SK-N-SH treated with all-trans-retinoic acid at 6 μM for 48 hours (cell line): ENCODE measurements at regions not wholly inside any gene's neighbourhood (a gene's known extent, or its start where the extent isn't known, plus 50 kb on each side); places are given as distances from the start of the nearest gene placed in this dataset.

Experiments used
- ATAC-seq: fragments of 200-7000 bp; cut with Tn5 transposase; 3 replicates; pipeline ENCODE4 v1.9.1; 2020; ENCODE audit warnings: mild to moderate bottlenecking, moderate library complexity
- ARNTL ChIP-seq: fragments of 450-650 bp; formaldehyde crosslinking; IDR thresholded peaks from 2 replicates; pipeline ENCODE4 v1.5.0; 2020; ENCODE audit warnings: low read depth, mild to moderate bottlenecking, moderate library complexity, borderline replicate concordance
- BACH2 ChIP-seq: fragments of 250-450 bp; sonication (Bioruptor Pico); IDR thresholded peaks from 2 replicates; pipeline ENCODE4 v1.9.0; 2021; ENCODE audit warnings: mild to moderate bottlenecking, borderline replicate concordance
- CSDC2 ChIP-seq: fragments of 250-450 bp; sonication (Bioruptor Pico); IDR thresholded peaks from 2 replicates; pipeline ENCODE4 v1.5.0; 2020; ENCODE audit warnings: mild to moderate bottlenecking, moderate library complexity
- CSRNP3 ChIP-seq: fragments of 250-450 bp; sonication (Bioruptor Pico); IDR thresholded peaks from 2 replicates; pipeline ENCODE4 v1.5.1; 2021; ENCODE audit warnings: mild to moderate bottlenecking, moderate library complexity
- ISL1 ChIP-seq: fragments of 250-450 bp; sonication (Bioruptor Pico); IDR thresholded peaks from 2 replicates; pipeline ENCODE4 v2.1.2; 2022; ENCODE audit warnings: mild to moderate bottlenecking, moderate library complexity
- OSR1 ChIP-seq: fragments of 250-450 bp; sonication (Bioruptor Pico); IDR thresholded peaks from 2 replicates; pipeline ENCODE4 v1.8.0; 2022; ENCODE audit warnings: moderate library complexity, mild to moderate bottlenecking, inconsistent platforms
- PPARA ChIP-seq: fragments of 250-450 bp; sonication (Bioruptor Pico); IDR thresholded peaks from 2 replicates; pipeline ENCODE4 v1.5.0; 2020; ENCODE audit warnings: mild to moderate bottlenecking, borderline replicate concordance
- RARB ChIP-seq: fragments of 250-450 bp; sonication (Bioruptor Pico); IDR thresholded peaks from 2 replicates; pipeline ENCODE4 v1.8.0; 2021; ENCODE audit warnings: mild to moderate bottlenecking, moderate library complexity
- SNAI2 ChIP-seq: fragments of 250-450 bp; sonication (Bioruptor Pico); IDR thresholded peaks from 2 replicates; pipeline ENCODE4 v1.5.0; 2020; ENCODE audit warnings: mild to moderate bottlenecking, moderate library complexity
- ZC3H10 ChIP-seq: fragments of 250-450 bp; sonication (Bioruptor Pico); IDR thresholded peaks from 2 replicates; pipeline ENCODE4 v1.5.1; 2021; ENCODE audit warnings: mild to moderate bottlenecking, moderate library complexity
- ZFP3 ChIP-seq: fragments of 250-450 bp; sonication (Bioruptor Pico); IDR thresholded peaks from 2 replicates; pipeline ENCODE4 v1.5.0; 2020; ENCODE audit warnings: mild to moderate bottlenecking, moderate library complexity
- ZFP30 ChIP-seq: fragments of 450-650 bp; formaldehyde crosslinking; IDR thresholded peaks from 2 replicates; pipeline ENCODE4 v1.5.0; 2022; ENCODE audit warnings: mild to moderate bottlenecking, moderate library complexity
- ZNF565 ChIP-seq: fragments of 450-650 bp; formaldehyde crosslinking; conservative IDR thresholded peaks from 2 replicates; pipeline ENCODE4 v1.5.0; 2020; ENCODE audit warnings: low read depth, mild to moderate bottlenecking, moderate library complexity
- ZNF8 ChIP-seq: fragments of 450-650 bp; formaldehyde crosslinking; IDR thresholded peaks from 2 replicates; pipeline ENCODE4 v1.5.0; 2020; ENCODE audit warnings: mild to moderate bottlenecking, moderate library complexity
- TF ChIP-seq, protein P1 (sequence below): fragments of 250-450 bp; sonication (Bioruptor Pico); IDR thresholded peaks from 2 replicates; pipeline ENCODE4 v1.5.1; 2020; ENCODE audit warnings: low read depth, mild to moderate bottlenecking, moderate library complexity
- TF ChIP-seq, protein P2 (sequence below): fragments of 250-450 bp; sonication (Bioruptor Pico); IDR thresholded peaks from 2 replicates; pipeline ENCODE4 v1.5.0; 2020; ENCODE audit warnings: mild to moderate bottlenecking, moderate library complexity
- TF ChIP-seq, protein P3 (sequence below): fragments of 250-450 bp; sonication (Bioruptor Pico); IDR thresholded peaks from 2 replicates; pipeline ENCODE4 v1.8.0; 2021; ENCODE audit warnings: low read depth, mild to moderate bottlenecking, moderate library complexity, borderline replicate concordance

- ATAC-seq: no peak
- no peak for TF ChIP-seq ISL1 (CRISPR knock-in tag)
- TF ChIP-seq CSDC2 (CRISPR knock-in tag): no peak
- TF ChIP-seq ZNF8 (CRISPR knock-in tag): no peak
- TF ChIP-seq ZNF565 (CRISPR knock-in tag): no peak
- TF ChIP-seq ZFP30: no peak
- TF ChIP-seq ZC3H10 (CRISPR knock-in tag): no peak
- no peak for TF ChIP-seq BACH2
- no peak for TF ChIP-seq OSR1 (CRISPR knock-in tag)
- TF ChIP-seq, protein P1, sequence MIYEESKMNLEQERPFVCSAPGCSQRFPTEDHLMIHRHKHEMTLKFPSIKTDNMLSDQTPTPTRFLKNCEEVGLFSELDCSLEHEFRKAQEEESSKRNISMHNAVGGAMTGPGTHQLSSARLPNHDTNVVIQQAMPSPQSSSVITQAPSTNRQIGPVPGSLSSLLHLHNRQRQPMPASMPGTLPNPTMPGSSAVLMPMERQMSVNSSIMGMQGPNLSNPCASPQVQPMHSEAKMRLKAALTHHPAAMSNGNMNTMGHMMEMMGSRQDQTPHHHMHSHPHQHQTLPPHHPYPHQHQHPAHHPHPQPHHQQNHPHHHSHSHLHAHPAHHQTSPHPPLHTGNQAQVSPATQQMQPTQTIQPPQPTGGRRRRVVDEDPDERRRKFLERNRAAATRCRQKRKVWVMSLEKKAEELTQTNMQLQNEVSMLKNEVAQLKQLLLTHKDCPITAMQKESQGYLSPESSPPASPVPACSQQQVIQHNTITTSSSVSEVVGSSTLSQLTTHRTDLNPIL (CRISPR knock-in tag): no peak
- TF ChIP-seq, protein P2, sequence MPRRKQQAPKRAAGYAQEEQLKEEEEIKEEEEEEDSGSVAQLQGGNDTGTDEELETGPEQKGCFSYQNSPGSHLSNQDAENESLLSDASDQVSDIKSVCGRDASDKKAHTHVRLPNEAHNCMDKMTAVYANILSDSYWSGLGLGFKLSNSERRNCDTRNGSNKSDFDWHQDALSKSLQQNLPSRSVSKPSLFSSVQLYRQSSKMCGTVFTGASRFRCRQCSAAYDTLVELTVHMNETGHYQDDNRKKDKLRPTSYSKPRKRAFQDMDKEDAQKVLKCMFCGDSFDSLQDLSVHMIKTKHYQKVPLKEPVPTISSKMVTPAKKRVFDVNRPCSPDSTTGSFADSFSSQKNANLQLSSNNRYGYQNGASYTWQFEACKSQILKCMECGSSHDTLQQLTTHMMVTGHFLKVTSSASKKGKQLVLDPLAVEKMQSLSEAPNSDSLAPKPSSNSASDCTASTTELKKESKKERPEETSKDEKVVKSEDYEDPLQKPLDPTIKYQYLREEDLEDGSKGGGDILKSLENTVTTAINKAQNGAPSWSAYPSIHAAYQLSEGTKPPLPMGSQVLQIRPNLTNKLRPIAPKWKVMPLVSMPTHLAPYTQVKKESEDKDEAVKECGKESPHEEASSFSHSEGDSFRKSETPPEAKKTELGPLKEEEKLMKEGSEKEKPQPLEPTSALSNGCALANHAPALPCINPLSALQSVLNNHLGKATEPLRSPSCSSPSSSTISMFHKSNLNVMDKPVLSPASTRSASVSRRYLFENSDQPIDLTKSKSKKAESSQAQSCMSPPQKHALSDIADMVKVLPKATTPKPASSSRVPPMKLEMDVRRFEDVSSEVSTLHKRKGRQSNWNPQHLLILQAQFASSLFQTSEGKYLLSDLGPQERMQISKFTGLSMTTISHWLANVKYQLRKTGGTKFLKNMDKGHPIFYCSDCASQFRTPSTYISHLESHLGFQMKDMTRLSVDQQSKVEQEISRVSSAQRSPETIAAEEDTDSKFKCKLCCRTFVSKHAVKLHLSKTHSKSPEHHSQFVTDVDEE (CRISPR knock-in tag): no peak
- no peak for TF ChIP-seq RARB (CRISPR knock-in tag)
- TF ChIP-seq PPARA (CRISPR knock-in tag): no peak
- TF ChIP-seq ARNTL (CRISPR knock-in tag): no peak
- TF ChIP-seq ZFP3 (CRISPR knock-in tag): no peak
- TF ChIP-seq, protein P3, sequence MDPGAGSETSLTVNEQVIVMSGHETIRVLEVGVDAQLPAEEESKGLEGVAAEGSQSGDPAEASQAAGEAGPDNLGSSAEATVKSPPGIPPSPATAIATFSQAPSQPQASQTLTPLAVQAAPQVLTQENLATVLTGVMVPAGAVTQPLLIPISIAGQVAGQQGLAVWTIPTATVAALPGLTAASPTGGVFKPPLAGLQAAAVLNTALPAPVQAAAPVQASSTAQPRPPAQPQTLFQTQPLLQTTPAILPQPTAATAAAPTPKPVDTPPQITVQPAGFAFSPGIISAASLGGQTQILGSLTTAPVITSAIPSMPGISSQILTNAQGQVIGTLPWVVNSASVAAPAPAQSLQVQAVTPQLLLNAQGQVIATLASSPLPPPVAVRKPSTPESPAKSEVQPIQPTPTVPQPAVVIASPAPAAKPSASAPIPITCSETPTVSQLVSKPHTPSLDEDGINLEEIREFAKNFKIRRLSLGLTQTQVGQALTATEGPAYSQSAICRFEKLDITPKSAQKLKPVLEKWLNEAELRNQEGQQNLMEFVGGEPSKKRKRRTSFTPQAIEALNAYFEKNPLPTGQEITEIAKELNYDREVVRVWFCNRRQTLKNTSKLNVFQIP: no peak
Observed at GRCh38 chr13:78876915-78877549, 218.1 kb upstream of the OBI1 start.

DNA sequence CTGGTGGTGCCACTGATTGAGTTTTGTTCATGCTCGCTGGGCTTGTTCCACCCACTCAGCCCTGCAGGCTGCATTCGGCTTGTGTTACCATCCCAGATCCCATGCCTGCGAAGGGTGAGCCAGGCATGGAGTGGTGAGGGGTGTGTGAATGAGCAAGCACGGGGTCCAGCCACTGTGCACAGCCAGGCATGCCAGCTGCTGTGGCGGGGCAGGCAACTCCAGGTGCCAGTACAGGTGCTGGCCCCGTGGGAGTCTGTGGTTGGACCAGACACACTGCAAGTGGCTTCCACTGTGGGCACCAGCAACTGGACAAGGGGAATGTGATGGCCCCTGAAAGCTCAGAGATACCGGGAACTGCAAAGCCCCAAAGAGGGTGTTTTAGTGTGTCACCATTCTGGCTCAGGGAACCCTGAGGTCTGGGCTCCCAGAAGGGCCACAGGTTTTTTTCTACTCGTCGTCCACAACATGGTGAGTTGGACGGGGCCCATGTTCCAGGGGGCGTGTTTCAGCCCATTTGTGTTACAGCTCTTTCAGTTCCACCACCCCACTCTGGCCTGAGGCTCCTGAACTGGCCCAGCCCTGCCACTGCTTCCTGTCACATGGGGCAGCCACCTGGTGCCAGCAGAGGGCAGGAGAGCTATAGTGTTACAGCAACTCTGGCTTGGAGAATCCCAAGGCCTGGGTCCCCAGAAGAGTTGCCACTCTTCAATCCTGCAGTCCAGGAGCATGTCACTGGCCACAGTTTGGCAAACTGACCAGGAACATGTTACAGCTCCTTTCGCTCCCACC is 217.0 kb upstream of the OBI1 start:
- TF ChIP-seq ZC3H10 (CRISPR knock-in tag) (no peak), SNAI2 (CRISPR knock-in tag) (no peak), ZNF565 (CRISPR knock-in tag) (no peak), CSDC2 (CRISPR knock-in tag) (no peak), ZFP3 (CRISPR knock-in tag) (no peak), BACH2 (no peak)
- TF ChIP-seq, protein P3: no peak
- TF ChIP-seq, protein P2 (CRISPR knock-in tag): no peak
- ATAC-seq: no peak

GRCh38 chr13:78868991-78869390 is 210.0 kb upstream of the OBI1 start:
- no peak for ATAC-seq
- TF ChIP-seq CSDC2 (CRISPR knock-in tag) (no peak), CSRNP3 (CRISPR knock-in tag) (no peak)
- TF ChIP-seq, protein P3: no peak
